ENCODE measurements at regions not wholly inside any gene's neighbourhood (a gene's known extent, or its start where the extent isn't known, plus 50 kb on each side); places are given as distances from the start of the nearest gene placed in this dataset.

- DNase-seq (ENCODE audit: low spot score), result no peak
These were observed 118.4 kb upstream of the WDR17 start for GRCh38 chr4:175947117-175947722.

GRCh38 chr4:175951794-175952193 is 113.8 kb upstream of the WDR17 start:
- DNase-seq (ENCODE audit: low spot score), result no peak

- DNase-seq (ENCODE audit: low spot score), result no peak
These were observed 112.5 kb upstream of the WDR17 start for GRCh38 chr4:175953116-175953515.

GRCh38 chr4:175953960-175954521 is 111.6 kb upstream of the WDR17 start:
- peak; percentile 10 for DNase-seq (ENCODE audit: low spot score)

- DNase-seq (ENCODE audit: low spot score), result no peak
These were observed 111.0 kb upstream of the WDR17 start for GRCh38 chr4:175954685-175955084.

GRCh38 chr4:175961604-175962003 is 104.0 kb upstream of the WDR17 start:
- DNase-seq (ENCODE audit: low spot score), result no peak

GRCh38 chr4:175970072-175970471 is 95.6 kb upstream of the WDR17 start:
- no peak for DNase-seq (ENCODE audit: low spot score)

GRCh38 chr4:175970724-175971123 is 94.9 kb upstream of the WDR17 start:
- no peak for DNase-seq (ENCODE audit: low spot score)

- DNase-seq (ENCODE audit: low spot score), result no peak
These were observed 94.1 kb upstream of the WDR17 start for GRCh38 chr4:175971388-175972179.

- DNase-seq (ENCODE audit: low spot score), result no peak
These were observed 92.4 kb upstream of the WDR17 start for GRCh38 chr4:175973027-175973923.

- no peak for DNase-seq (ENCODE audit: low spot score)
These were observed 82.0 kb upstream of the WDR17 start for GRCh38 chr4:175983636-175984035.

- no peak for DNase-seq (ENCODE audit: low spot score)
These were observed 79.0 kb upstream of the WDR17 start for GRCh38 chr4:175986668-175987067.

GRCh38 chr4:175988511-175988910 is 77.1 kb upstream of the WDR17 start:
- DNase-seq (ENCODE audit: low spot score), result no peak

- DNase-seq (ENCODE audit: low spot score), result no peak
These were observed 69.4 kb upstream of the WDR17 start for GRCh38 chr4:175996206-175996605.

GRCh38 chr4:175997291-175997690 is 68.3 kb upstream of the WDR17 start:
- DNase-seq (ENCODE audit: low spot score), result no peak

GRCh38 chr4:175998782-175999181 is 66.9 kb upstream of the WDR17 start:
- no peak for DNase-seq (ENCODE audit: low spot score)

- DNase-seq (ENCODE audit: low spot score), result no peak
These were observed 65.7 kb upstream of the WDR17 start for GRCh38 chr4:175999944-176000343.

- DNase-seq (ENCODE audit: low spot score), result peak; percentile 11
These were observed 64.3 kb upstream of the WDR17 start for GRCh38 chr4:176001151-176002006.

GRCh38 chr4:176002007-176002613 is 63.5 kb upstream of the WDR17 start:
- peak; percentile 4 for DNase-seq (ENCODE audit: low spot score)

- no peak for DNase-seq (ENCODE audit: low spot score)
These were observed 59.9 kb upstream of the WDR17 start for GRCh38 chr4:176005766-176006165.

GRCh38 chr4:176009254-176009653 is 56.4 kb upstream of the WDR17 start:
- DNase-seq (ENCODE audit: low spot score), result no peak

All from H4 (cell line).